C4-2B (cell line): ENCODE measurements at regions not wholly inside any gene's neighbourhood (a gene's known extent, or its start where the extent isn't known, plus 50 kb on each side); places are given as distances from the start of the nearest gene placed in this dataset.

Source experiments
- CTCF ChIP-seq: fragments of 450-650 bp; conservative IDR thresholded peaks from 2 replicates; pipeline ENCODE4 v1.5.1; 2017; ENCODE audit warnings: mild to moderate bottlenecking
- ZFX ChIP-seq: fragments of 450-650 bp; IDR thresholded peaks from 2 replicates; pipeline ENCODE4 v1.6.1; 2017

DNA sequence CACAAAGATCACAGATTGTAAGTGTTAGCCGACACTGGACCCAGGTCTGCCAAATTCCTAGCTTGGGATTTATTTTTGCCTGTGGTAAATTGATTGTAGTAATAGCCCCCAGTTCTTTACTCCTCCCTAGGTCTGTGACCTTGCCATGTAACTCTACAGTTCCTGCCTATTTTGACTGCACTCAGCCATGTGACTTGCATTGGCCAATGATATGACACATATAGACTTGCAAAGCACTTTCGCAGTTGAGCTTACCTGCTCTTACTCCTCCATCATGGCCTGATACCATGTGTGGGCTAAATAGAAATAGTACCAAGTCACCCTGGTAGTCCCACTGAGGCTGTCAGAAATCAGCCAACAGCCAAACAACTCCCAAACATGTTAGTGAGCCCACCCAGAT lies 240.3 kb downstream of the DUSP6 start:
- TF ChIP-seq CTCF = no peak
- no peak for TF ChIP-seq ZFX
